ENCODE measurements at regions not wholly inside any gene's neighbourhood (a gene's known extent, or its start where the extent isn't known, plus 50 kb on each side); places are given as distances from the start of the nearest gene placed in this dataset.
A peak's percentile ranks its signal among the peaks of the same experiment; 100 is the strongest.

DNA sequence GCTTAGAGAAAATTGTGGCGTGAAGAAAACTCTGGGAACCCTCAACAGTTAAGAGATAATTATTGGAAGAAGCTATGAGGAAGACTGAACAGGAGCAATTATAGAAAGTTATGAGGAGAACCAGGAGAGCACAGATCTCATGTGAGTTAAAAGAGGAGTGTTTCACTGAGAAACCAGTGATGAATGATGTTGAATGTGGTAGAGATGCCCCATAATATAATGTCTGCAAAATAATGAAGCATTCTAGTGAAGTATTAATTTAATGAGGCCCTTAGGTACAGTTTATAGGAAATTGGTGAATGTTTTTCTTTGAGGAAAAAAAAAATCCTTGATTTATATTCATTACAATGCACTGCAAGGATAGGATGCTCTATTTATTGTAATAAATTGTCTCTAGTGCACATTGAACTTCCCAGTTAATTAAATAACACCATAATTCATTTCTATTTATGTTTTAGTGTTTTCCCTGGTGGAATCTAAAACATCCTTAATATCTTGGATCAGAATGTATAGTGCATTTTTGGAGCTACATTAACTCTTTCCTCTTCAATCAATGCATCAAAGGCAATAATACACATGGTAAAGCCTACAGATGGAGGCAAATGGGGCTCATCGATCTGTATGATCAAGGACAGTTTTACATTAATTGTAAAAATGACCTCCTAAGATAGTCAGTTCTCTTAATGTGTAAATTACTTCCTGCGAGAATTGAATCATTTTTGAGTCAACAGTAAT lies 91.4 kb upstream of the EYS start:
- intact Hi-C loops (cut with DNase I), result no loop called here
- 77 to 82% methylated on average over 3 of the region's 3 CpGs for WGBS, 2 donors
- ATAC-seq (ENCODE audit: low FRiP score) (no peak), DNase-seq (no peak)
- Histone ChIP-seq H3K27me3 (ENCODE audit: control insufficient read depth in 1 of 2, insufficient read depth in 2 of 2, low read length in 1 of 2) (no peaks in the 10 kb centered on the region), H3K36me3 (ENCODE audit: control insufficient read depth in 1 of 2, insufficient read depth in 2 of 2, low read length in 1 of 2) (no peaks in the 10 kb centered on the region), H3K9me3 (ENCODE audit: control insufficient read depth, low read length) (no peaks in the 10 kb centered on the region), H3K4me1 (ENCODE audit: control insufficient read depth in 1 of 2, insufficient read depth in 2 of 2, low read length in 2 of 2) (no peaks in the 10 kb centered on the region), H3K27ac (ENCODE audit: low read depth in 1 of 2, low read length in 2 of 2) (no peak overlapping the region), H3K4me3 (ENCODE audit: low read length in 2 of 2) (no peak overlapping the region)

- Histone ChIP-seq H3K9me3 (ENCODE audit: control insufficient read depth, low read length) (no peaks in the 10 kb centered on the region), H3K4me1 (ENCODE audit: control insufficient read depth in 1 of 2, insufficient read depth in 2 of 2, low read length in 2 of 2) (no peaks in the 10 kb centered on the region), H3K27ac (ENCODE audit: low read depth in 1 of 2, low read length in 2 of 2) (no peak overlapping the region), H3K27me3 (ENCODE audit: control insufficient read depth in 1 of 2, insufficient read depth in 2 of 2, low read length in 1 of 2) (no peaks in the 10 kb centered on the region), H3K36me3 (ENCODE audit: control insufficient read depth in 1 of 2, insufficient read depth in 2 of 2, low read length in 1 of 2) (no peaks in the 10 kb centered on the region), H3K4me3 (ENCODE audit: low read length in 2 of 2) (no peak overlapping the region)
- no peak for ATAC-seq (ENCODE audit: low FRiP score)
- intact Hi-C loops (cut with DNase I), result no loop called here
- 76 to 78% methylated on average over 1 of the region's 1 CpG for WGBS, 2 donors
- DNase-seq, result no peak
Observed at GRCh38 chr6:65790666-65791065, 83.6 kb upstream of the EYS start.

DNA sequence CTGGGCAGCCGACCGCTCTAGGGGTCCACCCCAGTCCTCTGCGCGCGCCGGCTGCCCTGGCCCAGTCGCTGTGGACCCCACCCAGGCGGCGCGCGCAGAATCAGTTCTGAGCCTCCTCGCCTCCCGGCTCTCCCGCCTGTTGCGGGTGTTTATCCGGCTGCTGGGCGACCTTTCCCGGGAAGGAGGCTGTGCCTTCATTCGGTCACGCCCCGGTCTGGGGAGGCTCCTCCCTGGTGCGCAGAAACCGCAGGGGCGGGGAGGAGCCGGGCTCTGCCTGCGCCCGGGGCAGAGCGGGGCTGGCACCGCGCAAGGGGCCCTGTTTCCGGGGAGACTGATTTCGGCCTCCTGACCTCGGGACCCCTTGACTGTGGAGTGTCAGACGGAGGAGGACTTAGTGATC lies 80.8 kb upstream of the EYS start:
- Histone ChIP-seq H3K27ac (ENCODE audit: low read depth in 1 of 2, low read length in 2 of 2) (no peak overlapping the region), H3K4me3 (ENCODE audit: low read length in 2 of 2) (no peak overlapping the region), H3K27me3 (ENCODE audit: control insufficient read depth in 1 of 2, insufficient read depth in 2 of 2, low read length in 1 of 2) (no peaks in the 10 kb centered on the region), H3K9me3 (ENCODE audit: control insufficient read depth, low read length) (no peaks in the 10 kb centered on the region), H3K36me3 (ENCODE audit: control insufficient read depth in 1 of 2, insufficient read depth in 2 of 2, low read length in 1 of 2) (no peaks in the 10 kb centered on the region), H3K4me1 (ENCODE audit: control insufficient read depth in 1 of 2, insufficient read depth in 2 of 2, low read length in 2 of 2) (no peaks in the 10 kb centered on the region)
- DNase-seq, result peak; percentile 37 to 65
- no peak for ATAC-seq (ENCODE audit: low FRiP score)
- intact Hi-C loops (cut with DNase I), result no loop called here
- WGBS, 2 donors, result 97 to 98% methylated on average over 34 of the region's 34 CpGs

DNA sequence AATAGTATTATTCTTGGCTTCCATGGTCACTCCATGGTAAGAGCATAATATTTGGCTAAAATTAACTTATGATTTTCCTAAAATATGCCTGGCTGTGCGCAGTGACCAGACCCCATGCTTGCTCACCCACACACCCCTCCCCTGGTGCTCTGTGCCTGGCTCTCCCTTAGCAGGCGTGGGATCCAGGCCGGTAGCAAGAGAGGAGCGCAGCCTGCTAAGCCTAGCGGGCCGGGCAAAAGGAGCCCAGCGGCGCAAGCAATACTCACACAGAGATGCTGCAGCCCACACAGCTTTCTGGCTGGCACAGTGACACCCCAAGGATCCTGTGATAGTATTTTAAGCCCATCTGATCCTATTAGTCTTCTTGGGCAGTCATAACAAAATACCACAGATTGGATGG lies 79.8 kb upstream of the EYS start:
- intact Hi-C loops (cut with DNase I), result no loop called here
- Histone ChIP-seq H3K27ac (ENCODE audit: low read depth in 1 of 2, low read length in 2 of 2) (no peak overlapping the region), H3K27me3 (ENCODE audit: control insufficient read depth in 1 of 2, insufficient read depth in 2 of 2, low read length in 1 of 2) (no peaks in the 10 kb centered on the region), H3K36me3 (ENCODE audit: control insufficient read depth in 1 of 2, insufficient read depth in 2 of 2, low read length in 1 of 2) (no peaks in the 10 kb centered on the region), H3K4me1 (ENCODE audit: control insufficient read depth in 1 of 2, insufficient read depth in 2 of 2, low read length in 2 of 2) (no peaks in the 10 kb centered on the region), H3K9me3 (ENCODE audit: control insufficient read depth, low read length) (no peaks in the 10 kb centered on the region), H3K4me3 (ENCODE audit: low read length in 2 of 2) (no peak overlapping the region)
- ATAC-seq (ENCODE audit: low FRiP score) (no peak), DNase-seq (no peak)
- WGBS, 2 donors, result 90 to 92% methylated on average over 8 of the region's 8 CpGs

GRCh38 chr6:65780691-65781090 lies 73.7 kb upstream of the EYS start:
- ATAC-seq (ENCODE audit: low FRiP score), result no peak
- Histone ChIP-seq H3K9me3 (ENCODE audit: control insufficient read depth, low read length) (no peaks in the 10 kb centered on the region), H3K4me3 (ENCODE audit: low read length in 2 of 2) (no peak overlapping the region), H3K27ac (ENCODE audit: low read depth in 1 of 2, low read length in 2 of 2) (no peak overlapping the region), H3K4me1 (ENCODE audit: control insufficient read depth in 1 of 2, insufficient read depth in 2 of 2, low read length in 2 of 2) (no peaks in the 10 kb centered on the region), H3K36me3 (ENCODE audit: control insufficient read depth in 1 of 2, insufficient read depth in 2 of 2, low read length in 1 of 2) (no peaks in the 10 kb centered on the region), H3K27me3 (ENCODE audit: control insufficient read depth in 1 of 2, insufficient read depth in 2 of 2, low read length in 1 of 2) (no peaks in the 10 kb centered on the region)
- intact Hi-C loops (cut with DNase I), result no loop called here
- DNase-seq, result no peak
- WGBS, 2 donors, result 81 to 84% methylated on average over 4 of the region's 4 CpGs

DNA sequence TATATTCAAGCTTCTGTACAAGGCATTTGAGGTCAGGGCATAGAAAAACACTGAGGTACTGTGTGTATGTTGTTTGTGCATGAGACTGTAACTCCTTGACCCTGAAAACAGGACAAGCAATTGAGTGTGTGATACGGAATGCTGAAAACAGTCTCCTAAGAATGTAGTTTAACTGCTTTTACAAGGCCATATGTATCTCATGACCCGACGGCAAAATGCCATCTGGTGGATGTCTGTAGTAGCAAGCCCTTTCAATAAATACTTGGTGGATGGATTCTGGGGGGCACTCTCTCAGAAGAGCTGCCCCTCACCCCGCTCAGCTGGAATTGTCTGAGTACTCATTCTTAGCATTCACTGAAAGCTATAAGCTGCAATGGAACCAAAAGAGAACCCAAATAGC lies 69.3 kb upstream of the EYS start:
- 29 to 34% methylated on average over 4 of the region's 4 CpGs for WGBS, 2 donors
- DNase-seq (no peak), ATAC-seq (ENCODE audit: low FRiP score) (no peak)
- no peak overlapping the region for H3K27ac ChIP-seq (ENCODE audit: low read depth in 1 of 2, low read length in 2 of 2)
- no peaks in the 10 kb centered on the region for H3K9me3 ChIP-seq (ENCODE audit: control insufficient read depth, low read length)
- intact Hi-C loops (cut with DNase I), result no loop called here
- no peaks in the 10 kb centered on the region for H3K4me1 ChIP-seq (ENCODE audit: control insufficient read depth in 1 of 2, insufficient read depth in 2 of 2, low read length in 2 of 2)
- no peaks in the 10 kb centered on the region for H3K27me3 ChIP-seq (ENCODE audit: control insufficient read depth in 1 of 2, insufficient read depth in 2 of 2, low read length in 1 of 2)
- no peaks in the 10 kb centered on the region for H3K36me3 ChIP-seq (ENCODE audit: control insufficient read depth in 1 of 2, insufficient read depth in 2 of 2, low read length in 1 of 2)
- H3K4me3 ChIP-seq (ENCODE audit: low read length in 2 of 2), result no peak overlapping the region

GRCh38 chr6:65771946-65772345 lies 64.9 kb upstream of the EYS start:
- no peaks in the 10 kb centered on the region for H3K9me3 ChIP-seq (ENCODE audit: control insufficient read depth, low read length)
- ATAC-seq (ENCODE audit: low FRiP score), result no peak

GRCh38 chr6:65761890-65762289 lies 54.9 kb upstream of the EYS start:
- H3K36me3 ChIP-seq (ENCODE audit: control insufficient read depth in 1 of 2, insufficient read depth in 2 of 2, low read length in 1 of 2), result no peaks in the 10 kb centered on the region
- WGBS, 2 donors, result 16 to 50% methylated on average over 4 of the region's 4 CpGs
- no peaks in the 10 kb centered on the region for H3K27me3 ChIP-seq (ENCODE audit: control insufficient read depth in 1 of 2, insufficient read depth in 2 of 2, low read length in 1 of 2)
- no peaks in the 10 kb centered on the region for H3K9me3 ChIP-seq (ENCODE audit: control insufficient read depth, low read length)
- intact Hi-C loops (cut with DNase I), result no loop called here
- no peaks in the 10 kb centered on the region for H3K4me1 ChIP-seq (ENCODE audit: control insufficient read depth in 1 of 2, insufficient read depth in 2 of 2, low read length in 2 of 2)
- H3K4me3 ChIP-seq (ENCODE audit: low read length in 2 of 2), result no peak overlapping the region
- H3K27ac ChIP-seq (ENCODE audit: low read depth in 1 of 2, low read length in 2 of 2), result no peak overlapping the region
- no peak for DNase-seq
- ATAC-seq (ENCODE audit: low FRiP score), result no peak

More at GRCh38 chr6:65771946-65772345, 64.9 kb upstream of the EYS start:
- Histone ChIP-seq H3K36me3 (ENCODE audit: control insufficient read depth in 1 of 2, insufficient read depth in 2 of 2, low read length in 1 of 2) (no peaks in the 10 kb centered on the region), H3K4me3 (ENCODE audit: low read length in 2 of 2) (no peak overlapping the region), H3K4me1 (ENCODE audit: control insufficient read depth in 1 of 2, insufficient read depth in 2 of 2, low read length in 2 of 2) (no peaks in the 10 kb centered on the region), H3K27me3 (ENCODE audit: control insufficient read depth in 1 of 2, insufficient read depth in 2 of 2, low read length in 1 of 2) (no peaks in the 10 kb centered on the region), H3K27ac (ENCODE audit: low read depth in 1 of 2, low read length in 2 of 2) (no peak overlapping the region)
- intact Hi-C loops (cut with DNase I), result no loop called here
- 93 to 94% methylated on average over 3 of the region's 3 CpGs for whole genome bisulfite sequencing, 2 donors
- DNase-seq, result no peak

DNA sequence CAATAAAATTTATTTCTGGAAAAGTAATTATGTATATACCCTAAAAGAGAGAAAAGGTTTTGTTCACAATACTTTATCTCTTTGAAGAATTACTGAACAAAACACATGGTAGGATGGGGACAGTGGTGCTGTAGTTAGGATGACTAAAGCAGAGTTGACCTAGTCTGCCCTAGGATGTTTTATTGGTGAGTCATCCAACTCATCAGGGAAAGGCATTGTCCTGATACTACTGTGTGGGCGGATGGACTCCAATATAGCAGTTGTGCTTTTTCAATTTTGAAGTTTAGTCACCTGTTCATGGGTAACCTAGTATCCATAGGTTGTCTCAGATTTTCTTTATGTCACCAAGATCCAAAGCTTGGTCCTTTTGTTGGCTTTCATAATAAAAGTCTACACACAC lies 53.3 kb upstream of the EYS start:
- Histone ChIP-seq H3K27me3 (ENCODE audit: control insufficient read depth in 1 of 2, insufficient read depth in 2 of 2, low read length in 1 of 2) (no peaks in the 10 kb centered on the region), H3K36me3 (ENCODE audit: control insufficient read depth in 1 of 2, insufficient read depth in 2 of 2, low read length in 1 of 2) (no peaks in the 10 kb centered on the region), H3K27ac (ENCODE audit: low read depth in 1 of 2, low read length in 2 of 2) (no peak overlapping the region), H3K4me1 (ENCODE audit: control insufficient read depth in 1 of 2, insufficient read depth in 2 of 2, low read length in 2 of 2) (no peaks in the 10 kb centered on the region), H3K4me3 (ENCODE audit: low read length in 2 of 2) (no peak overlapping the region), H3K9me3 (ENCODE audit: control insufficient read depth, low read length) (no peaks in the 10 kb centered on the region)
- WGBS, 2 donors, result 84 to 86% methylated on average over 1 of the region's 1 CpG
- no peak for ATAC-seq (ENCODE audit: low FRiP score)
- DNase-seq, result no peak
- intact Hi-C loops (cut with DNase I), result no loop called here

All from aorta (tissue), 5 donors.